ENCODE measurements at regions not wholly inside any gene's neighbourhood (a gene's known extent, or its start where the extent isn't known, plus 50 kb on each side); places are given as distances from the start of the nearest gene placed in this dataset.
"Not testable (repeated sequence)": the region's sequence is repeated elsewhere in the genome, so short reads cannot be mapped to it uniquely, and the experiment has no call there.

DNA sequence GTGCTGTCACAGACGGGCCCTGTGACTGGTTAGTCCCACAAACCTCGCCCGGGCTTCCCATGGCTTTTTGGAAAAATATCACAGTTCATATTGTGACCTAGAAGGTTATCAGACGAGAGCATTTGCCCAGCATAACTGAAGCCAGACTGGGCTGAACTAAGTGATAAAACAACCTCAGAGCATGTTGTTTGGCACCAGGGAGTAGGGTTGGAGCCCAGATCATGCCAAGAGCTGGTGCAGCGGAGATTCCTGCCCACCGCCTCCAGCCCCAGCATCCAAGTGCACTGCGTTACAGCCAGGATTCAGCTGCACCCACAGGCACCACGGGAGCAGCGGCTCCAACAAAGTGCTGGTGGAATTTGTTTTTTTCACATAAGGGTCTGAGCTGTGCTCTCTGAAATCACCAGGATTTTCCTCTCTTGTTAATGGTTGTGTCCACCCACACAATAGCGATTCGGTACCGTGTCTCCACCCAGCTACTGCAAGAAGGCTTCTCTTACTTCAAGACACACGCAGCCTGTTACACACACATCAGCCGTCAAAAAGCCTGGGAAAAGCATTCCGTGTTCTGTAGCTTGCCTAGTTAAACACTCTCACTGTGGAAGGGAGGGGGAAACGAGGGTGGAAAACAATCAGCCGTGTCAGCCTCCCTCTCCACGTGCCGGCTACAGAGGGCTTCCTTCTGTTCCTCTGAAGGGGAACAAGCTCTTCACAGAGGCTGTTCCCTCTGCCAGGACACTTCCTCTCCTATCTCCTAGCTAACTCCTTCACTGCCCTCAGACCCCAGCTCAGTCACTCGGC lies 273.8 kb downstream of the C16orf95 start:
- DNase-seq: no peak

DNA sequence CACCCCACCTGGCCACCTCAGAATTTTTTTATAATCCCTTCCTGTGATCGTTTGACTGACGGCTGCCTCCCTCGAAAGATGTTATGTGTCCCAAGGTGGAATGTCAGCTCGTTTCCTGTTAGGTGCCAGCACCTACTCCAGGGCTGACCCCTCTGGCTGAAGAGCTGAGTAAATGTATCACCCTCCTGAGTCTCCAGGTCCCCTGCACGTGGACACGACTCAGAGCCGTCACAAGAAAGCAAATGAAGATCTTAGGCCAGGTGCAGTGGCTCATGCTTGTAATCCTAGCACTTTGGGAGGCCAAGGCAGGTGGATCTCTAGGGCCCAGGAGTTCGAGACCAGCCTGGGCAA lies 273.2 kb downstream of the C16orf95 start:
- DNase-seq: no peak

DNA sequence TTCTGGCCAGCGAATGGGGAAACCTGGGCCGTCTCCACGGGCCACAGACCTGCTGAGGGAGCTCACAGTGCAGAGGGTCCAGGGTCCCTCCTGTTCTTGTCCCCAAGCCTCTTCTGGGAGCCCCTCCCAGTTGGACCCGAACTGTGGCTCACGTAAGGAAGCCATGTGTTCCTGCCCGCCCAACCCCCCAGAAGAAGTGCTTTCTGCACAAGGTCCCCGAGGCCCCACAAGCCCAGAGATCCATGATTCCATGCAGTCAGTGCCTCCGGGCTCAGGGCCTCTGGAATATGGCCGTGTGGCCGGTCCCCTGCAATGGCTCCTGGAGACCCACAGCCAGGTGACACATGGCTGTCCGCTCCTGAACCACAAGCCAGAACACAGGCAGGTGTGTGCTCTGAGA lies 272.4 kb downstream of the C16orf95 start:
- DNase-seq: no peak

DNA sequence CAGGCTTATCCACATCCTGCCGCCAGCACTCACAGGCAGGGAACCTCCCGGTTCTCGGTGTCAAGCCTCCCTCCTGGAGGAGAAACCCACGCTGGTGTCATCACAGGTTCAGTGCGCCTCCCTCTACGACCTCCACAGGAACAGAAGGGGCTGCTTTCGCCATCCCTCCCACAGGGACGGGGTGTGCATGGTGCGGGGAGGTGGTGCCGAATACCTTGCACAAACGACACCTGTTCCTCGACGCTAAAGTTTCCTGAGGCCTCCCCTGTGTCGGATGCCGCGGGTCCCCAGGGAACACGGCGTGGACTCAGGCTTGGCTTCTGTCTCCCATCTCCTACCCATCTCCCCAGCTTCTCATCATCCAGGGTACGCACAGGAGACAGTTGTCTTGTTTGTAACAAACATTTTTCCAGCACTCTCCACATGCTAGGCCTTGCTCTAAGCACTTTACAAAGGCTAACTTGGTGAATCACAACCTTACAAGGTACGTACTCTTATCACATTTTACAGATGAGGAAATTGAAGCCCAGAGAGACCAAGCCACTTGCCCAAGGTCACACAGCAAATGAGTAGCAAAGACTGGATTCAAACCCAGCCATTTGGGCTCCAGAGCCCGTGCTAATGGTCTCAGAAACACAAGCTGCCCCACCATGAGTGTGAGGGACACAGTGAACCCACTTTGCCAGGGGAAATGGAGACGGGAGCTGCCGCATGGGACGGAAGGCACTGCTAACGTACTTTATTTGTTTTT lies 271.6 kb downstream of the C16orf95 start:
- DNase-seq: no peak

- DNase-seq: no peak
These were observed 271.0 kb downstream of the C16orf95 start for GRCh38 chr16:87046235-87046634.

- no peak for DNase-seq
These were observed 269.8 kb downstream of the C16orf95 start for GRCh38 chr16:87047221-87048037.

DNA sequence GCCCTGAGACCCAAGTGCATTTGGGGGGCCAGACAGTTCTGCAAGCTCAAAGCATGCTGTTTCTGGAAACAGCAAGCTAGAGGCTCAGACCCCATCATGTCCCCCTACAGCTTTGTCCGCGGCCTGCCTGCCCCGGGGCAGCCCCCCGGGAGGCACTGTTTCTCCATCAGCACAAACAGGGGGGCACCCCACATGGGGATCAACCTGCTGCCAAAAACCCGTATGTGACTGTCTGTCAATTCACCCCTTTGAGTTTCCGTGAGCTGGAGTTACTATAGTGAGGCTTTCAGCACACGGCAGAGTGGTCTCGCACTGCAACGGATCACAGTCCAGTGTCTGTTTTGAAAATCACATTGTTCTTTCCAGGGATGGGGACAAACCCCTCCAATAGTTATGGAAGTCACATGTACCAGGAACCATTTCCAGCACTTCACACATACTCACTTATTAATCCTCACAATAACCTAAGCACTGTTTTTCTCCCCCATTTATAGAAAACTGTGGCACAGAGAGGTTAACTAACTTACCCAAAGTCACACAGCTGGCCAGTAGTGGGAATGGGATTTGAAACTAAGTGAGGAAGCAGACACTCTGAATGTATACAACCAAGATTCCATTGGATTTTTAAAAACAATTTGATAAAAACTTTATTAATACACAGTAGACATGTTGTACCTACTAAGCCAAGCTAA lies 269.0 kb downstream of the C16orf95 start:
- DNase-seq: no peak

DNA sequence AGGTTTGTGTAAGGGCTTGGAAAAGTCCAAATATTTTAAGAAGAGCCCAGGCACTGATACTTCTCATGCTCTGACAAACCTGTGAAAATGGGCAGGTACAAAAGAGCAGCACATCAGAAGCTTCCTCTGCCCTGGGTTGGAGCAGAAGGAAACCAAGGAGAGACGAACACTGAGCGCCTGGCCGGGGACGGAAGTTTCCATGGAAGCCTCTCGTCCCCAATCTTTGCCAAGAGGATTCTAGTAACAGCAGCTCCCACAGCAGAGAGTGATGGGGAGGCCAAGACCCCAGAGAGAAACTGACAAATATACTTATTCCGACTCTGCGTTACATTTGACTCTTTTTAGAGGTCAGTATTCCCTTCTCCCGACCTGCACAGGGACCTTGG lies 268.5 kb downstream of the C16orf95 start:
- no peak for DNase-seq

DNA sequence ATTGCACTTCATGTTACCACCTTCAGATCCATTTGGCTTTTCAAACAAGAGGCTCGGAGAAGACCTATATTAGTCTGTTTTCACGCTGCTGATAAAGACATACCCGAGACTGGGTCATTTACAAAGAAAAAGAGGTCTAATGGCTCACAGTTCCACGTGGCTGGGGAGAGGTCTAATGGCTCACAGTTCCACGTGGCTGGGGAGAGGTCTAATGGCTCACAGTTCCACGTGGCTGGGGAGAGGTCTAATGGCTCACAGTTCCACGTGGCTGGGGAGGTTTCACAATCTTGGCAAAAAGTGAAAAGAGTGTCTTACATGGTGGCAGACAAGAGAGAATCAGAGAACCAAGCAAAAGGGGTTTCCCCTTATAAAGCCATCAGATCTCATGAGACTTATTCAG lies 268.0 kb downstream of the C16orf95 start:
- not testable (repeated sequence) for DNase-seq

DNA sequence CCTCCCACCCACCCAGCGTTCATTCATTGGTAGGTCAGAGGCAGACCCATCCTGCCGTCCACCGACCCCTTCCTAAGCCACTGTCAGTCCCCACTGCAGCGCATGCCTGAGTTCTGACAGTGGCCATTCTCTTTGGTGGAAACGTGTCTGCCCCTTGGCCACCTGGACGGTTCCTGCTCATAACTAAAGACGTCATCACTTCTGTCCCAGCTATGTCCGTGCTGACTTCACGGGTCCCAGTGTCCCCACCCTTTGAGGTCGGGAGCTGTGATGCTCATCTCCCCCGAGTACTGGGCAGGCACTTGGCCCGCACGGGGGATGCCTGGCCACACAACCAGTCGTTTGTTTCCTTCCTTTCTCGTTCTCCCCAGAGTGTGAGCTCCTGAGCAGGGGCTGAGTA lies 267.1 kb downstream of the C16orf95 start:
- DNase-seq: no peak

DNA sequence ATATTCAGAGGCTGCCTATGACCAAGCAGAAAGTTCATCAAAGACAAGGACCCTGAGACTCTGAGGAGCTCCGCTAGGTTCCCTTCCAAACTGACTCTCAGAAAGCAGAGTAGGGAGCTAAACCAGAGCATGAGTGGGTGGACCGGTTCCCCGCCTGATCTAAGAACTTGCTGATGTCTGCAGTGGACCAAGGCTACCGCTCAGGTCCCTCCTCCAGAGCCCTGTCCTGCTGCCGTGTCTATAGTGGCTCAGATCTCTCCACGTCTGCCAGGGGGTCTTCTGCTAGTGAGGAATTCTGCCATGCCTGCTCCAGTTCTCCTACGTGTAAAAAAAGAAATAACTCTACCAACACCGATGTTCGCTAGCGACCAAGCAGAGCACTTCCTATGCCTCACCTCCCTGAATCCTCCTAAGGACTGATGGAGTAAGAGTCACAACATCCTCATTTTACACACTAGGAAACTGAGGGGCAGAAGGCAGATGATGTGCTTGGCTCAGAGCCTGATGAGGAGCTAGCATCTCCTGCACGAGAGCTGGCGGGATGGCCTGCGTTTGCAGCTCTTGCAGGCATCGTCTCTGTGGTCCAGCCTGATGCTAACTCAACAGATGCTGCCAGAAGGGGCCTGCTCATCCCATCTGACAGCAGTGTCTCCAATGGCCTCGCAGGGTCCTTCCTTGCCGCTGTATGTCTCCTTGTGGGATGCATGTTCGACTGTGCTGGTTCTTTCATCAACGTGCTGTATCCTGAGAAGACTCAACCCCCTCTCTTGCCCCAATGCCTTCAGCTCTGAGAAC lies 265.5 kb downstream of the C16orf95 start:
- no peak for DNase-seq

- DNase-seq: no peak
These were observed 264.7 kb downstream of the C16orf95 start for GRCh38 chr16:87052506-87052905.

- DNase-seq: no peak
These were observed 263.9 kb downstream of the C16orf95 start for GRCh38 chr16:87053016-87053982.

DNA sequence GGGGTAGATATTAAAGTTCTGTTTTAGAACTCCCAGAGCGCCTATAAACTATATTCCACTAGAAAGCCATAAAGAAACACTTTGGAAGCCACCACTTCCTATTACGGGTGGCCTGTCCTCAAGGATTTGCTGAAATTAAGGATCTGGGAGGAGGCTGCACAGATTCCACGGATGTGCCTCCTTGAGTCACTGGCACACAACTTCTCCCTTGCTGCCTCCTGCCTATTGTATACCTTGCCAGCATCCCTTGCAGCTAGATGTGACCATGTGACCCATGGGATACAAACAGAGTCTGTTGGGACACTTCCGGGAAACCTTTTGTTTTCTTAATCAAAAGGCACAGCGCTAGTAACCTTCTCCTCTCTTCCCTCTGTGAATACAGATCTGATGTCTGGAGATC lies 263.0 kb downstream of the C16orf95 start:
- no peak for DNase-seq

GRCh38 chr16:87054856-87055255 lies 262.3 kb downstream of the C16orf95 start:
- no peak for DNase-seq

GRCh38 chr16:87056083-87056482 lies 261.1 kb downstream of the C16orf95 start:
- no peak for DNase-seq

DNA sequence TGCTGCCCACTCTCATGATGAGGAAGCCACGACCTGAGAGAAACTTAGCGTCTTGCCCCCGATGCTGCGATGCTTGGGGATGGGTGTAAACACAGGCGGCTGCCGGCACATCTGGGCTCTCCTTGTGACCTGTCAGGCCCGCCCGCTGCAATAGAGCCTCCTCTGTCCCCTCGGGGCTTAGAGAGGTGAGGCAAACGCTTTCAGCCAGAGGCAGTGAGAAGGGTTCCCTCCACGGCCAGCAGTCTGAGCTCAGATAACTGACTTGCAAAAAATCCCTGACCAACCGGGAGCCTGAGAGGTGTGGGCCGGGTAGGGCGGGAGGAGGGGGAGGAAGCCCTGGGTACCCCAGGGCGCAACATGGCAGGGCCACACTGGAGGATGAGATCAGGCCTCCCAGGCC lies 260.6 kb downstream of the C16orf95 start:
- no peak for DNase-seq

- DNase-seq: no peak
These were observed 259.8 kb downstream of the C16orf95 start for GRCh38 chr16:87057211-87057881.

GRCh38 chr16:87057951-87058560 lies 259.1 kb downstream of the C16orf95 start:
- DNase-seq: no peak

GRCh38 chr16:87058728-87059250 lies 258.4 kb downstream of the C16orf95 start:
- DNase-seq: no peak
